DOHH2 (cell line): ENCODE measurements at regions not wholly inside any gene's neighbourhood (a gene's known extent, or its start where the extent isn't known, plus 50 kb on each side); places are given as distances from the start of the nearest gene placed in this dataset.
"Not testable (repeated sequence)": the region's sequence is repeated elsewhere in the genome, so short reads cannot be mapped to it uniquely, and the experiment has no call there.

ENCODE experiments used
- H3F3A ChIP-seq: fragments of 200-600 bp; sonication (generic), shearing (Covaris generic); 2 replicates; pipeline ENCODE4 v1.6.0; 2016; ENCODE audit warnings: antibody characterized with exemption, mild to moderate bottlenecking; ENCODE audit not compliant: control insufficient read depth, insufficient read depth
- H3K27ac ChIP-seq: fragments of 200-600 bp; sonication (generic); 2 replicates; pipeline ENCODE4 v1.5.1; 2014; ENCODE audit warnings: low read depth, mild to moderate bottlenecking, low read length, moderate library complexity
- H3K27me3 ChIP-seq: fragments of 200-600 bp; sonication (generic); 2 replicates; pipeline ENCODE4 v1.6.1; 2014; ENCODE audit warnings: mild to moderate bottlenecking, low read length, mixed read lengths; ENCODE audit not compliant: control insufficient read depth
- H3K36me3 ChIP-seq: fragments of 200-600 bp; sonication (generic); 2 replicates; pipeline ENCODE4 v1.6.1; 2014; ENCODE audit warnings: mild to moderate bottlenecking, low read length, moderate library complexity, mixed read lengths; ENCODE audit not compliant: control insufficient read depth
- H3K4me1 ChIP-seq: fragments of 200-600 bp; sonication (generic); 2 replicates; pipeline ENCODE4 v1.6.1; 2014; ENCODE audit warnings: mild to moderate bottlenecking, low read length, mixed read lengths; ENCODE audit not compliant: control insufficient read depth
- H3K4me2 ChIP-seq: fragments of 200-600 bp; sonication (generic); 2 replicates; pipeline ENCODE4 v1.6.0; 2014; ENCODE audit warnings: mild to moderate bottlenecking, low read length, moderate library complexity
- H3K4me3 ChIP-seq: fragments of 200-600 bp; sonication (generic); 2 replicates; pipeline ENCODE4 v1.5.1; 2014; ENCODE audit warnings: mild to moderate bottlenecking, low read length, mixed read lengths
- H3K79me2 ChIP-seq: fragments of 200-600 bp; sonication (generic); 2 replicates; pipeline ENCODE4 v1.6.1; 2014; ENCODE audit warnings: mild to moderate bottlenecking, low read length, mixed read lengths; ENCODE audit not compliant: control insufficient read depth
- H3K9me2 ChIP-seq: fragments of 200-600 bp; sonication (generic); replicated peaks from 2 replicates; pipeline ENCODE4 v1.6.1; 2014; ENCODE audit warnings: mild to moderate bottlenecking, low read length, mixed read lengths; ENCODE audit not compliant: control insufficient read depth
- H3K9me3 ChIP-seq: fragments of 200-600 bp; sonication (generic); 2 replicates; pipeline ENCODE4 v1.6.1; 2014; ENCODE audit warnings: antibody characterized with exemption, low read length, mixed read lengths; ENCODE audit not compliant: control insufficient read depth, insufficient read depth
- H4K20me1 ChIP-seq: fragments of 200-600 bp; sonication (generic); 2 replicates; pipeline ENCODE4 v1.6.0; 2014; ENCODE audit warnings: low read depth, mild to moderate bottlenecking, antibody characterized with exemption, low read length, moderate library complexity; ENCODE audit not compliant: control insufficient read depth, insufficient read depth
- EZH2phosphoT487 ChIP-seq: fragments of 200-600 bp; sonication (generic); IDR thresholded peaks from 2 replicates; pipeline ENCODE4 v1.6.1; 2017; ENCODE audit warnings: borderline replicate concordance, mild to moderate bottlenecking, antibody characterized with exemption, low read length, moderate library complexity, mixed read lengths
- TF ChIP-seq, protein P1 (sequence below): fragments of 200-600 bp; sonication (generic); IDR thresholded peaks from one replicate; pipeline ENCODE4 v1.5.1; 2014; ENCODE audit warnings: antibody characterized with exemption, mild to moderate bottlenecking, low read depth, low read length; ENCODE audit not compliant: poor library complexity, severe bottlenecking

DNA sequence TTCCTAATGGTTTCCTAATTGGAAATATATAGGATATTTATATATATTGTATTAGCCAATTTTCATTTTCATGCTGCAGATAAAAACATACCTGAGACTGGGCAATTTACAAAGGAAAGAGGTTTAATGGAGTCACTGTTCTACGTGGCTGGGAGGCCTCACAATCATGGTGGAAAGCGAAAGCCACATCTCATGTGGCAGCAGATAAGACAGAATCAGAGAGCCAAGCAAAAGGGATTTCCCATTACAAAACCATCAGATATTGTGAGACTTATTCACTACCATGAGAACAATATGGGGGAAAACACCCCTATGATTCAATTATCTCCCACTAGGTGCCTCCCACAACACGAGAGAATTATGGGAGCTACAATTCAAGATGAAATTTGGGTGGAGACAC is 242.5 kb upstream of the NETO1 start:
- H3K9me2 ChIP-seq, result no peaks in the 10 kb centered on the region
- H3K4me1 ChIP-seq, result no peaks in the 10 kb centered on the region
- no peaks in the 10 kb centered on the region for H3K36me3 ChIP-seq
- no peaks in the 10 kb centered on the region for H3F3A ChIP-seq
- no peak overlapping the region for H3K4me2 ChIP-seq
- peaks cover 3% of the 10 kb centered on the region; the same call in 1 of the 2 replicates for H3K9me3 ChIP-seq
- no peak overlapping the region for H3K27ac ChIP-seq
- H3K79me2 ChIP-seq, result no peaks in the 10 kb centered on the region
- H3K4me3 ChIP-seq, result no peak overlapping the region
- no peaks in the 10 kb centered on the region for H3K27me3 ChIP-seq
- no peaks in the 10 kb centered on the region for H4K20me1 ChIP-seq
- TF ChIP-seq, protein P1, sequence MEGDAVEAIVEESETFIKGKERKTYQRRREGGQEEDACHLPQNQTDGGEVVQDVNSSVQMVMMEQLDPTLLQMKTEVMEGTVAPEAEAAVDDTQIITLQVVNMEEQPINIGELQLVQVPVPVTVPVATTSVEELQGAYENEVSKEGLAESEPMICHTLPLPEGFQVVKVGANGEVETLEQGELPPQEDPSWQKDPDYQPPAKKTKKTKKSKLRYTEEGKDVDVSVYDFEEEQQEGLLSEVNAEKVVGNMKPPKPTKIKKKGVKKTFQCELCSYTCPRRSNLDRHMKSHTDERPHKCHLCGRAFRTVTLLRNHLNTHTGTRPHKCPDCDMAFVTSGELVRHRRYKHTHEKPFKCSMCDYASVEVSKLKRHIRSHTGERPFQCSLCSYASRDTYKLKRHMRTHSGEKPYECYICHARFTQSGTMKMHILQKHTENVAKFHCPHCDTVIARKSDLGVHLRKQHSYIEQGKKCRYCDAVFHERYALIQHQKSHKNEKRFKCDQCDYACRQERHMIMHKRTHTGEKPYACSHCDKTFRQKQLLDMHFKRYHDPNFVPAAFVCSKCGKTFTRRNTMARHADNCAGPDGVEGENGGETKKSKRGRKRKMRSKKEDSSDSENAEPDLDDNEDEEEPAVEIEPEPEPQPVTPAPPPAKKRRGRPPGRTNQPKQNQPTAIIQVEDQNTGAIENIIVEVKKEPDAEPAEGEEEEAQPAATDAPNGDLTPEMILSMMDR, result no peak
- TF ChIP-seq EZH2phosphoT487, result no peak

DNA sequence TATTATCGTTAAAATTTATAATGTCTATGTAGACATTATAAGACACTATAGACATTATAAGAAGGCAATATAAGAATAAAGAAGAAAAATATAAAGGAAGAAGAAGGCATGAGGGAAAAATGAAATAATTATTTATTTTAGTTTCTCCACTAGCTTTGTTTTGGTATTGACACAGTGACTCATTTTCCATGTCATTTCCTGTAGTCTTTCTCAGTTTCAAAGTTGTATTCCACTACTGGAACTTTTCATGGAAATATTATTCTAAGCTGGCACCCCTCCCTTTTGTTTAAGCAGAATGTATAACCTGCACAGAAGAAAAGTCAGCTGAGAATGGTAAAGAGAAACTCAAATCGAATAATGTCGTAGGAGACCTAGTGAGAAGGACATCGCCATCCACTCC is 234.2 kb upstream of the NETO1 start:
- H3K4me2 ChIP-seq, result no peak overlapping the region
- no peaks in the 10 kb centered on the region for H3K9me3 ChIP-seq
- no peak overlapping the region for H3K4me3 ChIP-seq
- no peaks in the 10 kb centered on the region for H3K9me2 ChIP-seq
- H3K36me3 ChIP-seq, result no peaks in the 10 kb centered on the region
- H3K27ac ChIP-seq, result no peak overlapping the region
- no peaks in the 10 kb centered on the region for H3K79me2 ChIP-seq
- no peaks in the 10 kb centered on the region for H4K20me1 ChIP-seq
- H3F3A ChIP-seq, result no peaks in the 10 kb centered on the region
- TF ChIP-seq EZH2phosphoT487, result no peak
- TF ChIP-seq, protein P1, result no peak
- no peaks in the 10 kb centered on the region for H3K4me1 ChIP-seq
- H3K27me3 ChIP-seq, result no peaks in the 10 kb centered on the region

DNA sequence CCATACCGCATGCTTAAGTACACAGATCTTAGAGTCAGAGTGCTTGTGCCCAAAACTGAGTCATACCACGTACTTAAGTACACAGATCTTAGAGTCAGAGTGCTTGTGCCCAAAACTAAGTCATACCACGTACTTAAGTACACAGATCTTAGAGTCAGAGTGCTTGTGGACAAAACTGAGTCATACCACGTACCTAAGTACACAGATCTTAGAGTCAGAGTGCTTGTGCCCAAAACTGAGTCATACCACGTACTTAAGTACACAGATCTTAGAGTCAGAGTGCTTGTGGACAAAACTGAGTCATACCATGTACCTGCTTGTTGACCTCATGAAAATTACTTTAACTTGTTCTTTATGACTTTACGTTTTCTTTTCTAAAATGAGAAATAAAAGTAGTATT is 233.7 kb upstream of the NETO1 start:
- not testable (repeated sequence) for H3K9me2 ChIP-seq, H3K36me3 ChIP-seq, H3K9me3 ChIP-seq, H3K79me2 ChIP-seq, H3K4me1 ChIP-seq, H3K27ac ChIP-seq, H3K27me3 ChIP-seq, H3K4me3 ChIP-seq, H3F3A ChIP-seq, H4K20me1 ChIP-seq, H3K4me2 ChIP-seq

DNA sequence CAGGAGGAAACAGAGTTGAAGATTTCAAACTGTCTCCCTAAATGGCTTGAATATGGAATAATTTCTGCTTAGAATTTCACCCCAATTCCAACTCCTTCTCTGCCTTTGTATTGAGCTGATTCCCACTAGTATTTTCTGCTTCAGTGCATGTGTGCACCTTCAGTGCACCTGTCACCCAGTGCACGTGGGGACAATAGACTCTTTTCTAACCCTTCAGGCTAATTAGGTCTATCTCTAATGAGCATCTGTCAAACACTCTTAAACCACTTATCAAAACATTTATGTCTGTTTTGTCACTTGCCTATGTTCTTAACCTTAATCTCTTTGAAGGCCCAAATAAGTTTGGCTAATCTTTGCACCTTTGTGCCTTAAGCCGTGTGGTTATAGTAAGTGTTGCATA is 232.0 kb upstream of the NETO1 start:
- Histone ChIP-seq H3F3A (no peaks in the 10 kb centered on the region), H3K27me3 (no peaks in the 10 kb centered on the region), H3K4me2 (no peak overlapping the region), H3K4me3 (no peak overlapping the region), H3K9me3 (no peaks in the 10 kb centered on the region), H4K20me1 (no peaks in the 10 kb centered on the region), H3K9me2 (no peaks in the 10 kb centered on the region), H3K36me3 (no peaks in the 10 kb centered on the region), H3K4me1 (no peaks in the 10 kb centered on the region), H3K27ac (no peak overlapping the region), H3K79me2 (no peaks in the 10 kb centered on the region)
- TF ChIP-seq EZH2phosphoT487, result no peak
- TF ChIP-seq, protein P1, result no peak
